ENCODE measurements at regions not wholly inside any gene's neighbourhood (a gene's known extent, or its start where the extent isn't known, plus 50 kb on each side); places are given as distances from the start of the nearest gene placed in this dataset.

DNA sequence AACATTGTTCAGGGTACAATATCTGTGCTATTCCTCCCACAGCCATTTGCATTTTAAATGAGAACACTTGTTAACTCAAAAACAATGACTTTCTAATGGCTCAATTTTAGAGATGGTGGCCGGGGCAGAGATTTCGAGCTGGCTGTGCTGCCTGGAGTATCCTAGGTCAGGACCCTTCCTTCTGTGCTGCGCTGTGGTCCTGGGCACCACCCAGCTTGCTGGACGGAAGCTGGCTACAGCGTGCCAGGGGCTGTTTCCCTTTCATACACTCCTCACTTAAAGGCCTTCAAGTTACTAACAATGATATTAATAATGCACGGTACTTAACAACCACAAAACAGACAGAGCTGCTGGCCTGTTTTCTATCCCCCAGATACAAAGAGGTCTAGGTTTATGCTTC lies 194.4 kb upstream of the CST7 start:
- DNase-seq (ENCODE audit: extremely low spot score, unreplicated experiment), result peak; percentile 10
- Mint-ChIP-seq H3K9me3 (no peaks in the 10 kb centered on the region), H3K4me1 (ENCODE audit: unreplicated experiment) (peaks cover 25% of the 10 kb centered on the region), H3K27me3 (no peaks in the 10 kb centered on the region), H3K27ac (peak overlapping the region; percentile 50), H3K36me3 (no peaks in the 10 kb centered on the region), H3K4me3 (no peak overlapping the region)
- TF ChIP-seq, protein P1, sequence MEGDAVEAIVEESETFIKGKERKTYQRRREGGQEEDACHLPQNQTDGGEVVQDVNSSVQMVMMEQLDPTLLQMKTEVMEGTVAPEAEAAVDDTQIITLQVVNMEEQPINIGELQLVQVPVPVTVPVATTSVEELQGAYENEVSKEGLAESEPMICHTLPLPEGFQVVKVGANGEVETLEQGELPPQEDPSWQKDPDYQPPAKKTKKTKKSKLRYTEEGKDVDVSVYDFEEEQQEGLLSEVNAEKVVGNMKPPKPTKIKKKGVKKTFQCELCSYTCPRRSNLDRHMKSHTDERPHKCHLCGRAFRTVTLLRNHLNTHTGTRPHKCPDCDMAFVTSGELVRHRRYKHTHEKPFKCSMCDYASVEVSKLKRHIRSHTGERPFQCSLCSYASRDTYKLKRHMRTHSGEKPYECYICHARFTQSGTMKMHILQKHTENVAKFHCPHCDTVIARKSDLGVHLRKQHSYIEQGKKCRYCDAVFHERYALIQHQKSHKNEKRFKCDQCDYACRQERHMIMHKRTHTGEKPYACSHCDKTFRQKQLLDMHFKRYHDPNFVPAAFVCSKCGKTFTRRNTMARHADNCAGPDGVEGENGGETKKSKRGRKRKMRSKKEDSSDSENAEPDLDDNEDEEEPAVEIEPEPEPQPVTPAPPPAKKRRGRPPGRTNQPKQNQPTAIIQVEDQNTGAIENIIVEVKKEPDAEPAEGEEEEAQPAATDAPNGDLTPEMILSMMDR (conservative IDR thresholded peaks at IDR 0.05), result no peak

DNA sequence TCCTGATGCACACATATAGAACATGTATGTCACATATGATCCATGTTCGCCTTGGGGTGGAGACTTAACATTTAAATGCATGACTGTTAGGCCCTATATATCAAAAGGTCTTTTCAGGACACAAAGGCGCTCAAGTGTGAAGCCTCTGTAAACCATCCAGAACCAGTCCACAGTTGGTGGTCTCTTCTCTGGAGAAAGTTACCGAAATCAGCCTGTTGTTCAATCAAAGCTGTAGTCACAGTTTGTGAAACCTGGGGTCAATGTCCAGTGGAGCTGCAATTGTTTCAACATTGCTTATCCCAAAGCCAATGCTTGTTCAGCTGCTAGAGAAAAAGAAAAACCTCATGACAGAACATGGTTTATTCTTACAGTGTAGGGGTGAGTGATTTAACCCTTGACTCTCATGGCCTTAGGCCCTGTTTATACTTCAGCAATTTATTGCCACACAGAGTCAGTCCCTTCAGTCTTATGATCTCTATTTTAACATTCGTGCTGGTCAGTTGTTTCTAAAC lies 193.6 kb upstream of the CST7 start:
- no peak overlapping the region for H3K4me3 Mint-ChIP-seq
- H3K27ac Mint-ChIP-seq, result peak overlapping the region; percentile 50
- TF ChIP-seq, protein P1 (conservative IDR thresholded peaks at IDR 0.05), result no peak
- peaks cover 25% of the 10 kb centered on the region for H3K4me1 Mint-ChIP-seq (ENCODE audit: unreplicated experiment)
- no peaks in the 10 kb centered on the region for H3K36me3 Mint-ChIP-seq
- H3K9me3 Mint-ChIP-seq, result no peaks in the 10 kb centered on the region
- H3K27me3 Mint-ChIP-seq, result no peaks in the 10 kb centered on the region
- peak; percentile 6 for DNase-seq (ENCODE audit: extremely low spot score, unreplicated experiment)

DNA sequence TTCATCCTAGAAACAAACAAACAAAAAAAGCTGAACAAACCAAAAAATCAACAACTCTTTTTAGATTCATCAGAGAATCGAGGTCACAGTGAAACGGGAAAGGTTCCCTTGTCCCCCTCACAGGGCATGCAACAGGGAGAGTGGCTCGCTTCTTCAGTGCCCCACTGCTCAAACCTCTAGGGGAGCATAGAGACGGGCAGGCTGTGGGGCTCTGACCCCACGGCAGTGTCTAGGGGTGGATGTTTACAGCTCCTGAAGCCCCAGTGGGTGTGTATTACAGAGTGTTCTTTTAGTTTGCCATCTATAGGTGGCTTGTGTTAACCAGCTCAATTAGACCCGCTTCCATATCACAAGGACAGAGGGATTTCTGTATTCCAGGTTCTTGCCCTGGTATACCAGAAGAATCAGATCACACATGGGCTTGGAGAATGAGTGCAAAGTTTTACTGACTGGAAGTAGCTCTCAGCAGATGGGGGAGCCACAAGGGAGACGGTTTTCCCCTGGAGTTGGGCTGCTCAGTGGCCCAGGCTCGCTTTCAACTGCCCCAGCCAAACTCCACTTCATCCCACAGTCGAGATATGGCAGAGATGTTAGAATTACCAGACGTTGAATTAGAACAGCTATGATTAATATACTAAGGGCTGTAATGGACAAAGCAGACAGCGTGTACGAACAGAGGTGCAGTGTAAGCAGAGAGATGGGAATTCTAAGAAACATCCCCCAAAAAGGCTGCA lies 192.6 kb upstream of the CST7 start:
- peaks cover 25% of the 10 kb centered on the region for H3K4me1 Mint-ChIP-seq (ENCODE audit: unreplicated experiment)
- H3K9me3 Mint-ChIP-seq, result no peaks in the 10 kb centered on the region
- H3K27ac Mint-ChIP-seq, result no peak overlapping the region
- no peaks in the 10 kb centered on the region for H3K36me3 Mint-ChIP-seq
- TF ChIP-seq, protein P1 (conservative IDR thresholded peaks at IDR 0.05), result no peak
- no peaks in the 10 kb centered on the region for H3K27me3 Mint-ChIP-seq
- DNase-seq (ENCODE audit: extremely low spot score, unreplicated experiment), result peak; percentile 31
- H3K4me3 Mint-ChIP-seq, result no peak overlapping the region

DNA sequence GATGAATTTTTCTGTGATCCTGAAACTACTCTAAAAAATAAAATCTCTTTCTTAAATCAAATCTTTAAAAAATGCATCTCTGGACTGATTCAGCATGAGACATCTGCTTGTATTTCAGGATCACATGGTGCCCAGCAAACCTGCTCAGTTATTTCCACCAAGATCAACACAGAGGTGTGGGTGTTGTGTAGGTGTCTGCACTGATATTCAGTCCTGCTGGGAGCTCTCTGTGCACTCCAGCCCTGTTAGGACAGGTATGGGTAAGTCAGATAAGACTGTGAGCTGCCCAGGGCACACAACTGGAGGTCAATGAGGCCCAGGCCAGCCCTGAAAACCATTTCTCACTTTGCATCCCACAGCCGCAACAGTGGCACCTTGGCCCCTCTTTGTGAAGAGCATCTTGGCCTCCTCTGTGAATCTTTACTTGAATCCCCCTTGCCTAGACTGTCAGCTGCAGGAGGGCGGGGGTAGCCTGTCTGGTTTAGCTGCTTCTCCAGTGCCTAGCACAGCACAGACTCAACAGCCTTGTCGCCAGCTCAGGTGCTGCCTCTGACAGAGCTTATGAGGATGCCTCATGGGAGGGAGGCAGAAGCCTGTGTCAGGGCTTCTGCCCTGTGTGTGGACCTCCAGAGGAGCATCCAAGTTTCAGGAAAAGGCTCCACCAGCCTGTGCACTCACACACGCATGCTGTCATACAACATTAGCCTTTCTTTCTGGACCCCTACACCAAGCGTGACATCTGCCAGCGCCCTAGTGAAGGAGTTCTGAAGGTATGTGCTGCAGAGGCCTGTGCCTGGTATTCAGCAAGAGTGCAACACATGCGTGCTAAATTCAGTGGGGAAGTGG lies 187.6 kb upstream of the CST7 start:
- peaks cover 6% of the 10 kb centered on the region for H3K4me1 Mint-ChIP-seq (ENCODE audit: unreplicated experiment)

DNA sequence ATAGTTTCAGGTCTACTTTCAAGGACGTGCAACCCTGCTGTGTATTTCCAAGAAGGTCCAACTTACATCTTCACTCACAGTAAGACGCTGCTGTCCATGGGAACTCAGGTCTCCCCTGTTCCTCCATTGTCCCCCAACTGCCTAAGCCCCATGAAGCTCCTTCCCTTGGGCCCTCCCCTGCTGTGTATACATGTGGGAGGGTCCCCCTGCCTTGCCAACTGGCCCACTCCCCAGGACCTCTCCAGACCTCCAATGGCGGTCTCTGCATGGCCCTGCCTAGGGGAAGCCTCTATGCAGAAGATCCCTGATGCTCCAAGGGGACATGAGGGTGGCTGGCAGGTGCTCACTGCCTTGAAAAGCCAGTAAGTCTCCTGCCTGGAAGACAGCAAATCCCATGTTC lies 186.7 kb upstream of the CST7 start:
- Mint-ChIP-seq H3K36me3 (no peaks in the 10 kb centered on the region), H3K4me3 (no peak overlapping the region), H3K9me3 (no peaks in the 10 kb centered on the region), H3K27me3 (no peaks in the 10 kb centered on the region), H3K4me1 (ENCODE audit: unreplicated experiment) (no peaks in the 10 kb centered on the region), H3K27ac (no peak overlapping the region)
- DNase-seq (ENCODE audit: extremely low spot score, unreplicated experiment), result peak; percentile 55
- TF ChIP-seq, protein P1 (conservative IDR thresholded peaks at IDR 0.05), result no peak

More for the DNA sequence above, 187.6 kb upstream of the CST7 start:
- H3K4me3 Mint-ChIP-seq, result no peak overlapping the region
- no peaks in the 10 kb centered on the region for H3K27me3 Mint-ChIP-seq
- DNase-seq (ENCODE audit: extremely low spot score, unreplicated experiment), result peak; percentile 34
- H3K9me3 Mint-ChIP-seq, result no peaks in the 10 kb centered on the region
- TF ChIP-seq, protein P1 (conservative IDR thresholded peaks at IDR 0.05), result no peak
- no peaks in the 10 kb centered on the region for H3K36me3 Mint-ChIP-seq
- H3K27ac Mint-ChIP-seq, result no peak overlapping the region
